GM18951 (cell line): ENCODE measurements at regions not wholly inside any gene's neighbourhood (a gene's known extent, or its start where the extent isn't known, plus 50 kb on each side); places are given as distances from the start of the nearest gene placed in this dataset.
"Not testable (repeated sequence)": the region's sequence is repeated elsewhere in the genome, so short reads cannot be mapped to it uniquely, and the experiment has no call there.

Experiments used
- POLR2A ChIP-seq: IDR thresholded peaks from 4 replicates; pipeline ENCODE4 v1.6.1; 2011; ENCODE audit warnings: mild to moderate bottlenecking; ENCODE audit not compliant: insufficient read length, insufficient read depth; ENCODE audit errors: extremely low read depth
- in situ Hi-C: fragments of 300-500 bp; cut with MboI; formaldehyde crosslinking; loops from one replicate; pipeline ENCODE4 v1.12.0; 2022; ENCODE audit warnings: low sequenced_read_pairs, mixed read lengths, inconsistent platforms; ENCODE audit not compliant: unreplicated experiment

DNA sequence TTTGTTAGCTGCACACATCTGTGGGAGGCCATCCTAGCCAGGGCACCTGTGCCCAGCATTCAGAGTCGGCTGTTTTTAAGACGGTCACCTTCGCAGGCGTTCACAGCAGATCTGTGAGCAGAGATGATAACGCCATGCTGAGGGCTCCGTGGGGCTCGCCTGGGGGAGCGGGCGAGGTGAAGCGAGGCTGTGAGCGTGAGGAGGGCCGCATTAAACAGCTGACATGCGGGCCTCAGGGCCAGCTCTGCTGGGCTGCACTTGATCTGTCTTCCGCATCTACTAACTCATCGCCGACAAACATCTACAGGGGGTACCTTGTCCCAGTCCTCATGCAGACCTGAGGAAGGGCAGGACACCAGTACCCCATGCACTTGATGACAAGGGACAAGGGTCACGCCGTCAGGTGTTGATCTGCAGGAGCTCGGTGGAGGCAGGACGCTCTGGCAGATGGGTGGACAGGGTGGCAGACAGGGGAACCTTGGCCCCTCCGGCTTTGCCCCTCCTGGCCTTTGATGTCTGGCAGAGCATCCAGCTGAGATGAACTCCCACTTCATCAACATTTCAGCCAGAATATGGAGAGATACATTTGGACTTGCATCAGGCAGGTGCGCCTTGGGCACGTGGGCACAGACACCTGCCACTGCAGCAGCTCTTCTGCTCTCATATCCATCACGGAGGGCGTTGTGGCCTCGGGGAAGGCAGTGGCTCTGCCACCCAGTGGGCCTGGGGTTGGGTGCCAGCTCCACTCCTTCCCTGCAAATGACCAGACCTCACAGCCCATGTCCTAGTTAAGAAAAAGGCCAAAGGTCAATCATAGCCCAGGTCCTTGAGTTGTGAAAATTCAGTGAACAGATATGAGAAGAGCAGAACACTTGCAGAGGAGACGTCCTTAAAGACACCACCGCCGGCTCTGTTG, 822.9 kb downstream of the BRD1 start:
- no peak for TF ChIP-seq POLR2A
- in situ Hi-C loops: no loop called here

DNA sequence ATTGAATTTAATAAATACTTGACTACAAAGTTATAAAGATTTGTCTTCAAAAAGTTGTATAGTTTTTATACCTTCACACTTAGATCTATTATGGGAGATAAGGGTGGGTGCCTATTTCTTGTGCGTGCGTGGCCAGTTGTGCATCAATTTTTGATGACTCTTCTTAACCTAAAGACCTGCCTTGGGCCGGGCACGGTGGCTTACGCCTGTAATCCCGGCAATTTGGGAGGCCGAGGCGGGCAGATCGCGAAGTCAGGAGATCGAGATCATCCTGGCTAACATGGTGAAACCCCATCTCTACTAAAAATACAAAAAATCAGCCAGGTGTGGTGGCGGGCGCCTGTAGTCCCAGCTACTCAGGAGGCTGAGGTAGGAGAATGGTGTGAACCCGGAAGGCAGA, 830.1 kb downstream of the BRD1 start:
- in situ Hi-C loops: not testable (repeated sequence)

DNA sequence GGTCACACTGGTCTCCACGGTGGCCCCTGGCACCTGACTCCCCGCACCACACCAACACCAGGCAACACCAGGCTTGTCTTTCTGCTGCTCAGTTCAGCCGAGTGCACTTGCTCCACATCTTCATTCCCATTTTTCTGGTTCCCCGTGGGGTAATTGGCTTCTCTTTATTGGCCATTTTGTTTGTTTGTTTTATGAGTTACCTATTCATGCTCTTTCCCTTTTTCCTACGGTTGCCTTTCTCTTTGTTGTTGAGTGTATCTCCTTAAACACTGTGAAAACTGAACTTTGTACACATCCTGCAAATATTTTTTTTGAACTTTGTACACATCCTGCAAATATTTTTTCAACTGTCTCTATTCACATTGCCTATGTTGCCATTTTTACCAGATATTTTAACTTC, 834.0 kb downstream of the BRD1 start:
- in situ Hi-C loops: no loop called here
- TF ChIP-seq POLR2A: no peak

DNA sequence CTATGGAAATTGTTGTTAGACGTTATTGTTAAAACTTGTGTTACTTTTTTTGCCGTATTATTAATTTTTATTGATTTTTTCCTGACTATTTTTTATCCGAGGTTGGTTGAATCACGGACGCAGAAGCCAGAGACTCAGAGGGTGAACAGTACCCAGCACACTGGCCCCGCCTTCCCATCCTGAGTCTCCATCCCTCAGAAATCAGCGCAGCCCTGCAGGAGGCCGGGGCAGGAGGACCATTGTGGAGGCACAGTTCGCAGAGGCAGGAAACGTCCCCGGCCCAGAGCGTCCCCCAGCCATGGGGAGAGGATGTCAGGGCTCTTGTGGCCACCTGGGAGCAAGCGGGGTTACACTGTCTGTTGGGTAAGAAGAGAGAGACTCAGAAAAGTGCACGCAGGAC, 843.0 kb downstream of the BRD1 start:
- in situ Hi-C loops: no loop called here
- TF ChIP-seq POLR2A: no peak

DNA sequence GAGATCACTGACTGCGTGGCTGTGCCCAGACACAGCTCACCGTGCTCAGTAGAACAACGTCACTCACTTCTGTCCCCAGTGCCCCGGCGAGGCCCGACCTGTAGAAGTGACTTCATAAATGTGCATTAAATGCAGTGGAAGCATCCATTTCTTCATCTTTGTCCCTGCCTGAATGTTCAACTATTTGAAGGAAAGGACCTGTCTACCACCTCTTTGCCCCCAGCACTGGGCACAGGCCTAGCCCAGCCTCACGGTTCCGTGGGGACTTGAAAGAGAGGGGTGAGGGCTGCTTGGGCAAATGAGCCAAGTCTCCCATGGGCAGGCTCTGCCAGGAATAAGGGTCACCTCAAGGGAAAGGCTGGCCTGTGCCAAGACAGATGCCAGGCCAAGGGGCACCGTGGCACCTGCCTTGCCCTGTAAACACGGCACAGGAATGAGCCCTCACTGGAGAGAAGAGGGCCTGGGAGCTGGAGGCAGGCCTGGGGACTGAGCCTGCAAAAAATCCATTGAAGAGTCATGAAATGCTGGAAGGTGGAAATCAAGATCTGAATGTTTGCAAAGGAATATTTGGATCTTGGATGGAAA, 845.3 kb downstream of the BRD1 start:
- in situ Hi-C loops: no loop called here
- TF ChIP-seq POLR2A: no peak

DNA sequence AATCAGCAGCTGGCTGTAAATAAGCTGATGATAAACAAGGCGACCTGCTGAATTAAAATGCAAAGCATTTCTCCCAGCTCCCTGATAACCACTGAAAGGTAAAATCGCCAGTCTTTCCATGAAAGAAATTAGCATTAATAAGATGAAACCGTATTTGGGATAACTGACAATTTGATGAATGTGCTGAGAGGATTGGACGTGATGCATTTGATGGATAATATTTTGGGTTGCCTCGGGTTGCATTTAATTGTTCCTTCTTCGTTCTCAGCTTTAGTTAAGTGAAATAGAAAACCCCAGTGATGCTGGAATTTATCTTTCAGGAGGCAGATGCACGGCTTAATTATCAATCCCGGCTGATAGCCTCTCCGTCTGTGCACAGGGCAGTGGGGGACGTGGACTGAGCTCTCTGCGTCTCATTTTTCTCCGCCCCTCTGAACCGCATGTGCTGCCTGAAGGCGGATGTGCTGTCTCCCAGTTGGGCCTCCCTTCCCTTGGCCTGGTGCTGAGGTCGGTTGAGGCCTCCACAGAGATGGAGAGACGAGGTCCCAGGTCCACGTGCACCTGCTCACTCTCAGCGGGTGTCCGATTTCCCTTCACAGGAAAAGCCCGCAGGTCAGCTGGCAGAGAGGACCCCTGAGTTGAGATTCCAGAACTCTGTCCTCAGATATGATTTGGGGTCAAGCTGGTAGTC, 846.2 kb downstream of the BRD1 start:
- in situ Hi-C loops: no loop called here
- TF ChIP-seq POLR2A: no peak

DNA sequence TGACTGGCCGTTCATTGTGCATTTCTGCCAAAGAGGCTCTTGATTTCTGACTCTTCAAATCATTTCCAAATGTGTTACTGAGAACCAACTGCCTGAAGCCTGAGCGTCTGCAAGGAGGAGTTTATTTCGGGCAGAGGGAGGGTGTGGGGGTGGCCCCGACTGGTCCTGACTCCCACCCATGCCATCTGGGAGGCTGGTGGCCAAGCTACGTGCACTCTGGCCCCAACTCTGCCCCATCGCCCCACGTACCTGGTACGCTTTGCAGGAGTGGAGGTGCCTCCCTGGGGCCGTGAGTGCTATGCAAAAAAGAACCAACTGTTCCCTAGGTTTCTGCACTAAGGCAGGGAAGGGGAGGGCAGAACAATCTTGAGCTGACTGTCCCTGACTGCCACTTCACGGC, 846.8 kb downstream of the BRD1 start:
- TF ChIP-seq POLR2A: no peak
- in situ Hi-C loops: no loop called here

DNA sequence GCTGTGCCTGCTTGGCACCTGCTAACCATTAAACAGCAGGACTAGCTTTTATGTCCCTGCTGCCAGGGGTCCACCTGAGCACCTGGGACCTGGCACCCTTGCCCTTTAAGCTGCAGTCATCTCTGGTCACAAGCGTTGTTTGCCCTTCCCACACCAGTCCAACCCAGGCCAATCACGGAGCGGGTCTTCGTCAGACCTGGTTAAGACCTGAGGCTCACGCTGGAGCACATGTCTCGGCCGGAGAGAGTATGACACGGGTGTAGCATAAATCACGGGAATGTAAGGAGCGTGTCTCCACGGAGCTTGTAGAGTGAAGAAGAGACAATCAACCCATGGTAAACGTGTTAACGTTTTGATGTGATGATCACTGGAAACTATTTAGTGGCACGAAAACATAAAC, 847.3 kb downstream of the BRD1 start:
- in situ Hi-C loops: no loop called here

DNA sequence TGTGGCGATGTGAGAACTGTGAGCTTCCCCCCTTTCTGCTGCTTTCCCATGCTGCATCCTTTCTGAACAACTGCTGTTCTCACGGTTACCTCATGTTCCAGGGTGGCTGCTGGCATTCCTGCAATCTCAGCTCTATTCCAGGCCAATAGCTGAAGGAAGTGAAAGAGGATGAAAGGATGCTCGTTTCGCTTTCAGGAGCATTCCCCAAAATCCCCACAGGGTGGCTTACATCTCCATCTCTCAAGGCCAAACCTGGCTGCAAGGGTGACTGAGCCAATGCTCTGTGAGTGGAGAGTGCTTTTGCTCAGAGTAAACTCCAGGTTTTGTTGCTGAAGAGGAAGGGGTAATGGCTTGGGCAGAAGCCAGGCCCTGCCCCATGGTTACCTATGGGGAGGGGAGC, 848.2 kb downstream of the BRD1 start:
- in situ Hi-C loops: no loop called here

More for the DNA sequence above, 847.3 kb downstream of the BRD1 start:
- TF ChIP-seq POLR2A: no peak

DNA sequence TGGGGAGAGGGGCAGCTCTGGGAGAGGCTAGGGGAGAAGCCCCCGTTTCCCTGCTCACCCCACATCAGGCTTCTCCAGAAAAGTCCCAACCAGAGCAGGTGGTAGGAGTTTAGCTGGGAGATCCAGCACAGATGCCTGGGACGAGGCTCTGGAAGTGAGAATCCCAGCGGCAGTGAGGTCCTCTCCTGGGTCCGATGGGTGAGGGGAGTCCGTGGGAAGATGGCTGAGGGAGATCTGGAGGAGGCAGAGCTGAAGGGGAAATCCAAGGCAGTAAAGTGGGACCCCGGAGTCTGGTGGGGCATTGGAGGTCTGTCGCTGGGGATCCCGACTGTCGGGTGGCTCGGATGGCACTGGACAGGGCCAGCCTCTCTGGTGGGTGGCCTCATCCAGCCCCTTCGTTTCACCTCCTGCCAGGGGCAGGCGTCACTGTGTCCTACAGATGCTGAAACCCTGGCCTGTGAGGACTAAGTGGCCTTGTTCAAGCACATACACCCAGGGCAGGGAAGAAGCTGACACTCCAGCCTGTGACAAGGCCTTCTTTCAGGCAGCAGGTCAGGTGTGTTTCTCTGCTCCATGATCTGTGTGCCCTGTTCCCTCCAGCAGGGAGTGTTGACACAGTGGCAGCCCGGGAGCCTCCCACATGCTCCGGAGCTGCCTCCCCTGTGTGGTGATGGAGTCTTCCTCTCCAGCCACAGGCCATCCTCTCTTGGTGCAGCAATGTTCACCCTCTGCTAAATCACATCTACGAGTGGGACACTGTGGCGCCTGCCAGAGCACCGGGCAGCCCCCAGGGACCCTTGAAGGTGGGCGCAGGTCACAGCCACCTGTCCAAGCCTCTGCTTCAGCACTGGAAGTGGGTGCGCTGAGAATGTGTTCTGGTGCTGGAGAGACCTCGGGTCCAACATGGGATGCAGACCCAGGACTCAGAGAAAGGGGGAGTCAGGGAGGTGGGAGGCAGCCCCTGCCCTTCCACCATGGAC, 850.8 kb downstream of the BRD1 start:
- TF ChIP-seq POLR2A: no peak
- in situ Hi-C loops: no loop called here

More for the DNA sequence above, 848.2 kb downstream of the BRD1 start:
- TF ChIP-seq POLR2A: no peak

DNA sequence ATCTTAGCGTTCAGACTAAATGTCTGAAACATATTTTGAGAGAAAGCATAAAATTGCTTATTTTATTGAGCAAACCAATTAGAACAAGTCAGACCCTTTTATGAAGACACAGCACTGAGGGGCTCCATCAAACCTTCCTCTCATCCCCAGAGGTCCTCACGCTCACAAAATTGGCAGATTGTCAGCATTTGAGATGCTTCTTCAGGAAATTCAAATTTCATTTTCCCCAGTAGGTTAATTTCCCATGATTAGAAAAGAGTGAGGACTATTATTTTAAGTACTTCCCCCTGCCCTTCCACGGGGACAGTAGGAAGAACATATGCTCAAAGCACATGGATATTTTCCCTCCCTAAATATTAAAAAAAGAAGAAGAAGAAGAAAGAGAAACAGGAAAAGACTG, 851.8 kb downstream of the BRD1 start:
- in situ Hi-C loops: no loop called here
- no peak for TF ChIP-seq POLR2A

DNA sequence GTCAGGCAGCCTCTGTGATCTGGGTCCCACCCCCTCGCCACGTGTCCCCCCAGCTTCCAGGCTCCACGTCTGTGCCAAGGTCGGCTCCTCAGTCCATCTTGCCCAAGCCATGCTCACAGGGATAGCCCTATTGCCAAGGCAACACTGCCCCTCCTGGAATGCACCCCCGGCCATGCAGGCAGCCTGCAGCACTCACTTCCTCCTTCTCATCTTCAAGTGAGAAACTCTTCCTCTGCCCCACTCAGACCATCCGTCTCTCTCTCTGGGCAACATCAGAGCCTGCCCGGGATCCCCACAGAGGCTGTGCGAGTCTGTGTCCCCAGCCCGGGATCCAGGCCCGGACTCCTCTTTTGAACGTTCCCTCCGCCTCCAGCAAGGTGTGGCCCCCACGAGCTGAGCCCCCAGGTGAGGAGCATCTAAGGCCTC, 852.3 kb downstream of the BRD1 start:
- TF ChIP-seq POLR2A: no peak
- in situ Hi-C loops: no loop called here

DNA sequence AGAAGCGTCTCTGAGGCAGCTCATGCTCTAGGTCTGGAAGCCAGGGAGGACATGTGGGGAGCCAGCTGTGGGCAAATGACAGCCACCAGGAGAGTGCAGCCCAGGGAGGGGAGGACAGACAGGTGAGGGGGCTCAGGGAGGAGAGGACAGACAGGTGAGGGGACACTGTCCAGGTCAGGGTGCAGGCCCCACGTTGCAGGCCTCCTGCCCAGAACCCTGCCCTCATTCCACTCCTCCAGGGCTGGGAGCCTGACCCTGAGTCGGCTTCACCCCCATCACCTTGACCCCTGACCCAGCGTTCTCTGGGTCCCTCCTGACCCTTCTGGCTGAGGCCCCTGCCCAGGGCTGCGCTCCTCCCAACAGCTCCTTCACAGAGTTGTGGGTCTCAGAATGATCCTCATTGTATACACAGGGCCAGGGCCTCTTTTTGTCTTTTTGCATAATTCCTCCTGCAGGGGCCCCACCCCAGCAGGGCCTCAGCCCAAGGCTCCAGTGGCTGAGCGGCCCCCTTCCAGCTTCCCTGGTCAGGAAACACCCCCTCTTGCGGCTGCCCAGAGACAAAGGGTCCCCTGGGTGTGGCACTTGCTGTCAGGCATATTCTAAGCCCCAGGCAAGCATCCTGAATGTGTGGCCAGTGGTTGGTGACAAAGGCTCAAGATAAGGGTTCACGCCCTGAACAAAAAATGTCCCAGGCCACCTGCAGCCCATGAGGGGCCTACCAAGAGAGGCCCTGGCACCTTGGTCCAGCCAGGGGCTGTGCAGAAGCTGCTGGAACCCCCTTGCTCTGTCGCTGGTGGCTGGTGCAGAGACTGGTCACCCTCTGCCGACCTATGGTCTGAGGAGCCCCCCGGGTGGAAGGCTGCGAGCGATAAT, 853.0 kb downstream of the BRD1 start:
- TF ChIP-seq POLR2A: no peak
- in situ Hi-C loops: no loop called here
